A549 (cell line): ENCODE measurements at regions not wholly inside any gene's neighbourhood (a gene's known extent, or its start where the extent isn't known, plus 50 kb on each side); places are given as distances from the start of the nearest gene placed in this dataset.

ENCODE experiments used
- ATAC-seq, 2 experiments: fragments of 200-7000 bp in 1 of 2; fragments of >200 bp in 1 of 2; cut with Nextera tagmentation in 1 of 2; cut with Tn5 transposase in 1 of 2; 3 replicates each; pipeline versions ENCODE4 v1.8.0 to v1.9.1; 2018 to 2020; ENCODE audit warnings: mild to moderate bottlenecking in 1 of 2, moderate library complexity in 1 of 2
- CTCF ChIA-PET: fragments of 300-600 bp; sonication (Branson Sonifier 250); formaldehyde crosslinking; extraction: SDS; loops from one replicate; lab custom pipeline; 2021; ENCODE audit warnings: antibody characterized with exemption, inconsistent platforms; lab: Yijun Ruan, JAX
- POLR2A ChIA-PET: fragments of 350-600 bp; formaldehyde crosslinking; extraction: SDS; loops from one replicate; lab custom pipeline; 2021; ENCODE audit warnings: antibody characterized with exemption, inconsistent platforms; lab: Yijun Ruan, JAX
- DNase-seq, 2 experiments: peaks; one replicate each; pipeline versions ENCODE4 v3.0.0 to v3.0.0-alpha.2; 2011 to 2016; ENCODE audit warnings: low read depth in 1 of 2, low spot score in 1 of 2
- FAIRE-seq: peaks from 2 replicates; lab custom pipeline; 2011; peaks lifted over from hg19 to GRCh38; lab: Jason Lieb, UNC
- H3K27ac ChIP-seq, 2 experiments: fragments of >200 bp; sonication (Bioruptor Twin); formaldehyde crosslinking; 3 replicates each; pipeline ENCODE4 v1.5.1; 2016 to 2017
- H3K4me1 ChIP-seq: fragments of >200 bp; sonication (Bioruptor Twin); formaldehyde crosslinking; 3 replicates; pipeline ENCODE4 v1.6.1; 2016
- H3K4me2 ChIP-seq: fragments of >200 bp; sonication (Bioruptor Twin); formaldehyde crosslinking; 3 replicates; pipeline ENCODE4 v1.6.1; 2016
- H3K4me3 ChIP-seq: fragments of >200 bp; sonication (Bioruptor Twin); formaldehyde crosslinking; 3 replicates; pipeline ENCODE4 v1.5.1; 2016
- H3K9me3 ChIP-seq: fragments of >200 bp; sonication (Bioruptor Twin); formaldehyde crosslinking; 3 replicates; pipeline ENCODE4 v1.6.1; 2016
- BCL3 ChIP-seq: fragments of >200 bp; sonication (Bioruptor Twin); formaldehyde crosslinking; IDR thresholded peaks from 3 replicates; pipeline ENCODE4 v1.6.1; 2016
- CBX2 ChIP-seq: fragments of 200-600 bp; sonication (generic); IDR thresholded peaks from 2 replicates; pipeline ENCODE4 v1.6.1; 2016; ENCODE audit warnings: low read depth, mild to moderate bottlenecking, borderline replicate concordance
- CBX8 ChIP-seq: fragments of 200-600 bp; sonication (generic); IDR thresholded peaks from 2 replicates; pipeline ENCODE4 v1.6.1; 2016
- CHD4 ChIP-seq: fragments of 200-600 bp; sonication (generic); IDR thresholded peaks from 2 replicates; pipeline ENCODE4 v1.6.1; 2016; ENCODE audit warnings: antibody characterized with exemption, mild to moderate bottlenecking, borderline replicate concordance
- CTCF ChIP-seq: fragments of >200 bp; sonication (Bioruptor Twin); formaldehyde crosslinking; IDR thresholded peaks from 3 replicates; pipeline ENCODE4 v1.5.1; 2016
- E2F6 ChIP-seq: IDR thresholded peaks from 2 replicates; pipeline ENCODE4 v1.6.1; 2012; ENCODE audit warnings: low read depth, borderline replicate concordance
- EHF ChIP-seq: fragments of 250-450 bp; sonication (Bioruptor Pico); IDR thresholded peaks from 2 replicates; pipeline ENCODE4 v1.5.0; 2020; ENCODE audit warnings: mild to moderate bottlenecking
- FOSB ChIP-seq: fragments of 250-450 bp; sonication (Bioruptor Pico); IDR thresholded peaks from 2 replicates; pipeline ENCODE4 v1.5.0; 2020; ENCODE audit warnings: mild to moderate bottlenecking, moderate library complexity
- HEYL ChIP-seq: fragments of 250-450 bp; sonication (Bioruptor Pico); IDR thresholded peaks from 2 replicates; pipeline ENCODE4 v1.8.0; 2021; ENCODE audit warnings: mild to moderate bottlenecking, moderate library complexity
- JUNB ChIP-seq: fragments of >200 bp; sonication (Bioruptor Twin); formaldehyde crosslinking; IDR thresholded peaks from 2 replicates; pipeline ENCODE4 v1.6.1; 2016
- POLR2AphosphoS2 ChIP-seq: conservative IDR thresholded peaks from 2 replicates; pipeline ENCODE4 v1.6.1; 2012; ENCODE audit warnings: low read length, improper control_type of control experiment, inconsistent platforms
- RAD21 ChIP-seq, 2 experiments: fragments of >200 bp in 1 of 2; sonication (Bioruptor Twin) in 1 of 2; formaldehyde crosslinking in 1 of 2; IDR thresholded peaks in 1 of 2; conservative IDR thresholded peaks in 1 of 2; 2 replicates in 1 of 2; 3 replicates in 1 of 2; pipeline ENCODE4 v1.6.1; 2012 to 2018; ENCODE audit warnings: inconsistent platforms in 1 of 2
- RARB ChIP-seq: fragments of 250-450 bp; sonication (Bioruptor Pico); IDR thresholded peaks from 2 replicates; pipeline ENCODE4 v1.8.0; 2021; ENCODE audit warnings: mild to moderate bottlenecking, moderate library complexity
- RFX5 ChIP-seq: fragments of 450-650 bp; IDR thresholded peaks from 2 replicates; pipeline ENCODE4 v1.7.1; 2014; ENCODE audit warnings: antibody characterized with exemption, mild to moderate bottlenecking, moderate library complexity
- RNF2 ChIP-seq: fragments of 200-600 bp; sonication (generic); IDR thresholded peaks from 2 replicates; pipeline ENCODE4 v1.6.1; 2016; ENCODE audit warnings: low read depth, mild to moderate bottlenecking, antibody characterized with exemption, moderate library complexity, borderline replicate concordance
- SMC3 ChIP-seq: fragments of >200 bp; sonication (Bioruptor Twin); formaldehyde crosslinking; IDR thresholded peaks from 3 replicates; pipeline ENCODE4 v1.6.1; 2018; ENCODE audit warnings: inconsistent platforms
- SREBF2 ChIP-seq: fragments of 450-650 bp; IDR thresholded peaks from 2 replicates; pipeline ENCODE4 v1.6.1; 2014; ENCODE audit warnings: mild to moderate bottlenecking, moderate library complexity
- TP53 ChIP-seq: fragments of 250-450 bp; sonication (Bioruptor Pico); IDR thresholded peaks from 2 replicates; pipeline ENCODE4 v1.5.0; 2021; ENCODE audit warnings: mild to moderate bottlenecking, moderate library complexity
- USF2 ChIP-seq: fragments of 450-650 bp; IDR thresholded peaks from 2 replicates; pipeline ENCODE4 v1.6.1; 2014; ENCODE audit warnings: antibody characterized with exemption
- ZNF302 ChIP-seq: fragments of 250-450 bp; sonication (Bioruptor Pico); IDR thresholded peaks from 2 replicates; pipeline ENCODE4 v1.9.0; 2021; ENCODE audit warnings: inconsistent platforms, mild to moderate bottlenecking, moderate library complexity
- ZSCAN20 ChIP-seq: fragments of 250-450 bp; sonication (Bioruptor Pico); IDR thresholded peaks from 2 replicates; pipeline ENCODE4 v1.8.0; 2022; ENCODE audit warnings: mild to moderate bottlenecking, moderate library complexity
- WGBS: methylation state at CpG from one replicate; pipeline ENCODE4 v1.1.6; 2017; ENCODE audit errors: missing lambda C conversion rate; 5-methylcytosine and 5-hydroxymethylcytosine counted together

- H3K27ac ChIP-seq: no peak overlapping the region
- DNase-seq: no peak
- H3K9me3 ChIP-seq: no peaks in the 10 kb centered on the region
- no peak for FAIRE-seq
- H3K4me3 ChIP-seq: no peak overlapping the region
- CTCF ChIA-PET: no interaction called here
- POLR2A ChIA-PET: no interaction called here
- no peak overlapping the region for H3K4me2 ChIP-seq
- no peak for ATAC-seq
- H3K4me1 ChIP-seq: no peaks in the 10 kb centered on the region
- no peak for TF ChIP-seq CBX2
- TF ChIP-seq ZSCAN20 (CRISPR knock-in tag): no peak
- TF ChIP-seq JUNB: no peak
- no peak for TF ChIP-seq ZNF302 (CRISPR knock-in tag)
- TF ChIP-seq USF2: no peak
- no peak for TF ChIP-seq HEYL (CRISPR knock-in tag)
- no peak for TF ChIP-seq BCL3
- TF ChIP-seq RFX5: no peak
- no peak for TF ChIP-seq RNF2
- no peak for TF ChIP-seq CHD4
- TF ChIP-seq SMC3: no peak
- no peak for TF ChIP-seq FOSB
- TF ChIP-seq POLR2AphosphoS2: no peak
- no peak for TF ChIP-seq SREBF2
- no peak for TF ChIP-seq CBX8
- WGBS: 6% methylated on average over 2 of the region's 2 CpGs
Observed at GRCh38 chr5:30405821-30406220, 787.7 kb upstream of the CDH6 start.

- no peak for ATAC-seq
- Histone ChIP-seq H3K4me2 (no peak overlapping the region), H3K9me3 (no peaks in the 10 kb centered on the region), H3K4me1 (no peaks in the 10 kb centered on the region), H3K27ac (no peak overlapping the region), H3K4me3 (no peak overlapping the region)
- no peak for TF ChIP-seq SREBF2
- peak in 1 of 2 experiments; percentile 33; a peak in 3 of 5 replicates for TF ChIP-seq RAD21 (conservative IDR thresholded peaks at IDR 0.05 in 1 of 2, IDR thresholded peaks at IDR 0.05 in 1 of 2)
- no peak for TF ChIP-seq RARB (CRISPR knock-in tag)
- TF ChIP-seq CTCF: peak; percentile 18; the same call in 2 of the 3 replicates
- 0 out of 3 replicates have a peak, but pooled peaks have one; percentile 17 for TF ChIP-seq SMC3
- CTCF ChIA-PET: interaction anchor here (0.7 to 1.2 kb wide), 4 partner anchors 37 to 831 kb away, joined by 3 to 5 read pairs (median 3); no protein-coding TSS in a partner anchor
- WGBS: 17% methylated on average over 3 of the region's 3 CpGs
- no peak for FAIRE-seq
- POLR2A ChIA-PET: no interaction called here
- peak in 1 of 2 experiments; percentile 38 for DNase-seq
Observed at GRCh38 chr5:30401479-30402058, 791.9 kb upstream of the CDH6 start.

- TF ChIP-seq TP53 (no peak), SREBF2 (no peak), EHF (CRISPR knock-in tag) (no peak), RFX5 (no peak), USF2 (no peak), E2F6 (no peak)
- H3K9me3 ChIP-seq: no peaks in the 10 kb centered on the region
- FAIRE-seq: no peak
- H3K27ac ChIP-seq: no peak overlapping the region
- POLR2A ChIA-PET: no interaction called here
- H3K4me2 ChIP-seq: no peak overlapping the region
- H3K4me3 ChIP-seq: no peak overlapping the region
- no peaks in the 10 kb centered on the region for H3K4me1 ChIP-seq
- no peak for DNase-seq
- no peak for ATAC-seq
- CTCF ChIA-PET: no interaction called here
Observed at GRCh38 chr5:30398423-30398822, 795.1 kb upstream of the CDH6 start.
